ENCODE measurements at regions not wholly inside any gene's neighbourhood (a gene's known extent, or its start where the extent isn't known, plus 50 kb on each side); places are given as distances from the start of the nearest gene placed in this dataset.

DNA sequence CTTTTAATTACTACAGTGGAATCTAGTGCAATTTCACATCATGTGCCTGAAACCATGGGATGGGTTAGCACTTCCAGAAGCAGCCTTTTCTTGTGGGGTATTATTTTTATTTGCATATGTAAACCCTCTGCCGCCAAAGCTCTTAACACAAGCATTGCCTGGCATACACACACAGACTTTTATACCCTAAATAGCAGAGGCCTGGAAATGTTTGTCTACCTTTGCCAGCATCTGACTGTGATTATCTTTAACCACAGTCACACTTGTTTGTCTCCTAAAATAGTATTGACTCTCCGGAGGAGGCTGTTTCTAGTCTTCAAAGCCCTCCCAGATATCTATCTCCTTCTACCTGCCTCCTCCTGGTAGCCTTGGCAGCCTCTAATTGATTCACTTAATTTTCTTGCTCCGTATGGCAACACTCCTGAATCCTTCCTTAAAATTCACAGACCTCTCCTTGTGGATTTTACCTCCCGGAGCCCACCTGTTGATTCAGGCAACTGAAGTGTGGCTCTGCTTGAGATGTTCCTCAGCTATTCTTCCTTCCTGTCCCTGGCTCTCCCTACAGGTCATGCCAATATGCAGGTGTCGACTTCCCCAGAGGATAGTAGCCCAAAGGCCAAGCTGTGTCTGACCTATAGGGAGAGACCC is 127.1 kb upstream of the UMPS start:
- H3K27ac ChIP-seq, result no peak overlapping the region
- DNase-seq (ENCODE audit: low read depth, low spot score), result no peak

DNA sequence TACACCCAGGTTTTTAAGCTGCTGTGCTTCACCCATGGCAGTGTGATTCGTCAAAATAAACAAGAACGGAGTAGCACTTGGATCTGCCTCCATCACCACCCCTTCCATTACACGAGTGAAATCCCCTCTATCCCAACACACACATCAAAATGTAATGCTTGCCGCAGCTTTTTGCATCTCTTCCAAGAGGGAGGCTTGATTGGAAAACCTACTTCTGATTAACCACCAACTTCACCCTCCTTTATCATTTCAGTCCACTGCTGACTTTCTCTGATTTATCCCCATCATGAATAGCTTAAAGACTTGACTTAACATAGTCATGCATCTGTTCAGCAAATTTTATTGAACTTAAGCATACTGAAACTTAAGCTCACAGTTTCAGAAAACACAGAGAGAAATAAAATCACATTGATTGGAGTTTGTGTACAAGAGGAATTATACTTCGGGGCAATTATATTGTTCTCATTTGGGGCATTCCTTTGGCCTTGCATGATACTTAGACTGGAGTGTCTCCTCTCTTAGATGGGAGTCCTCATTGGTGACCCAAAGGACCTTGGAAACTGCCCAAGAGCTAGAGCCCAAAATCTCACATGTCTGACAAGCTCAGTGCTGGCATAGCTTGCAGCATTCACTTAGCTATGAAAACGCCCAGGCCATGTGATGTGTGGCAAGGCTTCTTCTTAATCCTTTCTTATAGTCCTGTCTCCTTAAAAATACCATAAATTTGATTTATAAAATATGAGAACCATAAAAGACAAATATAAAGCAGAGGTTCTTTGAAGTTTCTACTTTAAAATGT is 124.3 kb upstream of the UMPS start:
- no peak overlapping the region for H3K27ac ChIP-seq
- DNase-seq (ENCODE audit: low read depth, low spot score), result no peak

GRCh38 chr3:124607163-124607562 is 123.1 kb upstream of the UMPS start:
- no peak overlapping the region for H3K27ac ChIP-seq
- DNase-seq (ENCODE audit: low read depth, low spot score), result peak; percentile 45

- DNase-seq (ENCODE audit: low read depth, low spot score), result no peak
- H3K27ac ChIP-seq, result no peak overlapping the region
These were observed 120.8 kb upstream of the UMPS start for GRCh38 chr3:124609402-124609801.

DNA sequence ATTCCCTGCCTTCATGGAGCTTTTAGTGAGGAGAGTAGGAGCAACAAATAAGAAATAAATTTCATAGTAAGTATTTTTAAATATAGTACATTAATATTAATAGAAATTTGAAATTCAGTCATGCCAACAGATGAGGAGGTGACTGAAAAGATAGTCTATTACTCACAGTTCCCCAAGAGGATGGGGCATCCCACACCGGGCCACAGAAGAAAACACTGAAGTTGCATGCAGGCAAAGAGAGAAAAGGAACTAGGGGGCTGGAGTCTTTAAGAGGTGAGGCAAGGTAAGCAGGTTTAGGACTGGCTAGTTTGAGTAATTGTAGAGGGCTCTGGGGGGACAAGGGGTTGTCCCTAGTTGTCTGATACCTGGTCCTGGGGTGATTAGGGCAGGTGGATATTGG is 120.1 kb upstream of the UMPS start:
- H3K27ac ChIP-seq, result no peak overlapping the region
- DNase-seq (ENCODE audit: low read depth, low spot score), result no peak

DNA sequence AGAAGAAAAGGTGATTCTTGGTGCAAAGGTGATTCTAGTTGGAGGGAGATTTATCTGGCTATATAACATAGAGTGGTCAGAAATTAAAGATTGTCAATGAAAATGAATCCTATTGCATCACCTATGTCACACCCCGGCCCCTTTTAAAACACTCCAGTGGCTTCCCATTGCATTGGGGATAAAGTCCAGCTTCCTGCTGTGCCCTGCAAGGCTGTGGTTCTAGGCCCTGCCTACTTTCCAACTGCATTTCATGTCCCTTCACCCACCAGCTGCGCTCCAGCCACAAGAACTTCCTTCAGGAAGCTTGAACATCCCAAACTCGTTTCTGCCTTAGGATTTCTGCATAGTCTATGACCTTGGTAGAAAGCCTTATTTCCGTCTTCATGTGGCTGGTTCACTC is 118.7 kb upstream of the UMPS start:
- DNase-seq (ENCODE audit: low read depth, low spot score), result no peak
- H3K27ac ChIP-seq, result no peak overlapping the region

DNA sequence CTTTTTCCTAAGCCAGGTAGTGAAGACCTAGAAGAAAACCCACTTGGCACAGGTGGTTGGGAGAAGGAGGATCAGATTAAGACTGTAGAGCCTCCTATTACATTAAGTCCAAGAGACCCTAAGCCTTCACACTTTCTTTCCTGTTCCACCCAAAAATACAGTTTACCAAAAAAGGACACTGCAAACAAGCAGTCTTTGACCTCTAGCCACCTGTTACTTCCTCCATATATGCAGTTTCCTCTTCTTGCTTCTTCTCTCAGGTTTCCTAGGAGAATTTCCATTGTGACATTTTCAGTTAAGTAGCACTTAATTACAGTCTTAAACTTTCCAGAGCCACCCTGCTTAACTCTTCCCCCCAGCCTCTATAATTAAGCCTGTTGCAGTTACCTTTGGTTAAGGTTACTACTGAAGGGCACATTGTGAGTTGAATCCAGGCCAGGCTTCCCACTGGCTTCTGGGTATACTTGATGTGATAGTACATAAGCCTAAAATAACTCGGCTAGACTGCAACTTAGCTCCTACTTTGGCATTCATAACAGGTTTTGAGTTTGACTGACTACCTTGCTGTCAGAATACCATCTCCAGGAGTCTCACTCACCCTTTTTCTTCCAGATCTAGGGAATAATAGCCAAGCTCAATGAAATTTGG is 114.2 kb upstream of the UMPS start:
- DNase-seq (ENCODE audit: low read depth, low spot score), result no peak
- H3K27ac ChIP-seq, result no peak overlapping the region

- no peak overlapping the region for H3K27ac ChIP-seq
- DNase-seq (ENCODE audit: low read depth, low spot score), result no peak
These were observed 113.1 kb upstream of the UMPS start for GRCh38 chr3:124617177-124617576.

GRCh38 chr3:124619887-124620599 is 110.2 kb upstream of the UMPS start:
- no peak overlapping the region for H3K27ac ChIP-seq
- DNase-seq (ENCODE audit: low read depth, low spot score), result no peak

DNA sequence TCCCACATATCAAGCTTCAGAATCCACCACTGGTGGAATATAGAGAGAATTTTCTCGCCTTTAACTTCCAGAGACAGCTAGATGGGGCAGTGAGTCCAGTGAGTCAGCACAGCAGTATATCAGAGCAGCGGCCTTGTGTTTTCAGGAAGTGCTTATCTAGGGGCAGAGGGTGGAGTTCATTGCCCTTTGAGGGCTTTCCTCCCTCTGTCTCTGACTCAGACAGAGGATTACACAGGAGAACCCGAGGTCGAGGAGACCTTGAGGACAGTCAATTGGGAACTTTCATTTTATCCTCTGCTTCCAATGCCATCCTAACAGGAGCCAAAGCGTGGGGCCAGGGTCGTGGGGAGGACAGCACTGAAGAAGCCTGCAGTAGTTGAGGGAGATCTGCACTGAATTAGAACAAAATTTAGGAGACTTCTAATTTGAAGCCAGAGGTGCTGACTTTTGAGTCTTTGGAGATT is 109.6 kb upstream of the UMPS start:
- H3K27ac ChIP-seq, result no peak overlapping the region
- no peak for DNase-seq (ENCODE audit: low read depth, low spot score)

DNA sequence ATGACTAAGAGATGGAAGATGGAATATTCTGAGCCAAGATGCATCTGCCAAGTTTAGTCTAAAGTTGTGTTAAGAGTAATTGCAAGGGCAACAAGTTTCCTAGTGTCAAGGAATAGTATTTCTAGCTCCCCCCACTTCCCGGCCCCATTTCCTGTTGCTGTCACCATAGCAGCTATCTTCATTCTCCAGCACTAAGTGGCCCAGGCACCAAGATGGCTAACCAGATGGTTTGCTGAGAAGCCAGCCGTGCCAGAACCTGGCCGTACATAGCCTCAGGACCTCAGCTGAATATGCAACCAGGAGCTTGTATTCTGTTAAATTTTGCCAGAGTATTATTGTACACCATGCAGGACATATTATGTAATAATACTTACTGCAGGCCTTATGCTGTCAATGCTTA is 108.8 kb upstream of the UMPS start:
- no peak overlapping the region for H3K27ac ChIP-seq
- DNase-seq (ENCODE audit: low read depth, low spot score), result no peak

GRCh38 chr3:124625074-124625473 is 105.2 kb upstream of the UMPS start:
- DNase-seq (ENCODE audit: low read depth, low spot score), result no peak
- H3K27ac ChIP-seq, result no peak overlapping the region

- no peak for DNase-seq (ENCODE audit: low read depth, low spot score)
- H3K27ac ChIP-seq, result no peak overlapping the region
These were observed 102.7 kb upstream of the UMPS start for GRCh38 chr3:124627501-124627908.

DNA sequence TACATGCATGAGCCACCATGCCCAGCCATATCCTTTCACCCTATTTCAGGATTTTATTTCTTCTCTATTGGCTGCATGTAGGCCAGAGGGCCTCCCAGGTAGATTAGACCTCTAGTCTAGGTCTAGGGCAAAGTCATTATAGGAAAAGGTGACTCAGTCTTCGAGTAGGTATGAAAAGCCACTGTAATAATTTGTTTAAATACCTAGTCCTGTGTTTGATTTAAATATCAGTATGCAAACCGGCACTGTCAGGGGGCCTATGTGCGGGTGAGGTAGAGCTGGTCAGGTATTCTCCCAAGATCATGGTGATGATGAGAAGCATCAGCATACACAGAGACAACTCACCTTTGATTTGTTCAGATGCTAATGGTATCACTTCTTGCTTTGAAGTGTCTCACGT is 101.4 kb upstream of the UMPS start:
- no peak overlapping the region for H3K27ac ChIP-seq
- no peak for DNase-seq (ENCODE audit: low read depth, low spot score)

DNA sequence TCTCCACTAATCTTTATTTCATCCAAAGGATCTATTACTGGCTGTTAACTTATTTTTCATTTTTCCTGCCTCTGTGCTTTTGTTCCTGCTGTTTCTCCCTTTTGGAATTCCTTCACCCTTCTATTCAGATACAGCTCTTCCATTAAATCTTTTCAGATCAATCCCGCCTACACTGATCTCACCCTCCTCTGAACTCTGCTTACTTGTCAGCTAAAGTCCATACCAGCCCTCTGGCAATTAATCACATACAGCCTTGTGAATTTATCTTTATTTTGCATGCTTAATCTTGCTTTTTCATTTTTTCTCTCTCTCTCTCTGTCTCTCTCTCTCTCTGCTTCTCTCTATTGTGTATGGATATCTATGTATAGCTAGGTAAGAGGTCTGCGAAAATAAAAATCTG is 100.8 kb upstream of the UMPS start:
- no peak overlapping the region for H3K27ac ChIP-seq
- no peak for DNase-seq (ENCODE audit: low read depth, low spot score)

GRCh38 chr3:124630960-124631359 is 99.3 kb upstream of the UMPS start:
- no peak for DNase-seq (ENCODE audit: low read depth, low spot score)
- no peak overlapping the region for H3K27ac ChIP-seq

DNA sequence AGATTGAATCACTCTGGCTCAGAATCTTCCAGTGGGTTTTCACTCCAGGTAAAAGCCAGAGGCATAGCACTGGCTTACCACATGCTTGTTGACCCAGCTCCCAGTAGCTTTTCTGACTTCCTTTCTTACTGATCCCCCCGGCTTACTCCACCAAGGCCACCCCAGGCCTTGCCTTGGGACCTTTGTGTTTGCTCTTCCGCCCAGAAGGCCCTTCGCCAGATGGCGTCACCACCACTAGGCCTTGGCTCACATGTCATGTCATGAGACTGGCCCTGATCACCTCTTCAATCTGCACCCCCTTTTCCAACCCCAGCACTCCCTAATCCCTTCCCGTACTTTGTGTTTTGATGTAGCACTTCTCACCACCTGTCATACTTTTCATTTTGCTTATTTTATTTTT is 98.5 kb upstream of the UMPS start:
- H3K27ac ChIP-seq, result no peak overlapping the region
- DNase-seq (ENCODE audit: low read depth, low spot score), result no peak

DNA sequence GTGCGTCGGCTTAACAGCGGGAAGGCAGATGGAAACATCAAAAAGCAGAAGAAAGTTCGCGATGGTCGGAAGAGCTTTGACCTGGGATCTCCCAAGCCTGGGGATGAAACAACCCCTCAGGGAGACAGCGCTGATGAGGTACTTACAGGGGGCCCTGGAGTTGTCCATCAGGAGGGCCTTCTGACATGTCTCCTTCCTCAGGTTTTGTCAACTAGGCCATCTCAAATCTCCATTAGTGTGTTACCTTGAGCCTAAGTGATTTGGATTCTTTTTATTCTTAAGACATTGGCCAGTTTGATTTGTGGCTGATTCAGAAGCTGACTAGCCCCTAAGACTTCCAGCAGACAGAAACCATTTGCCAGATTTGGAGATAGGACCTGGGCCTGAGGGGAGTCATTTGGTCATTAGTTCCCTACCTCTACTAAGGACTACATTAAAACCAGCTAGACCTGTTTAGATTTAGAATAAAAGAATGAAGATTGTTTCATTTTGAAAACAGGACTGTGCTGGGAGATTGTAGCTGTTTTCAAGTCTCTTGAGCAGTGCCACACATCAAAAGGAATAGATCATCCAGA is 97.6 kb upstream of the UMPS start:
- no peak for DNase-seq (ENCODE audit: low read depth, low spot score)
- H3K27ac ChIP-seq, result no peak overlapping the region

- no peak for DNase-seq (ENCODE audit: low read depth, low spot score)
- no peak overlapping the region for H3K27ac ChIP-seq
These were observed 96.7 kb upstream of the UMPS start for GRCh38 chr3:124633524-124633923.

Data from epithelial cell of prostate (primary cell).